Activated T-cell treated with anti-CD3 and anti-CD28 coated beads, Interleukin-2, amount 50 U/mL, for 1 hour (primary cell): ENCODE measurements at regions not wholly inside any gene's neighbourhood (a gene's known extent, or its start where the extent isn't known, plus 50 kb on each side); places are given as distances from the start of the nearest gene placed in this dataset.

Source experiments
- DNase-seq: peaks from one replicate; pipeline ENCODE4 v3.0.0-alpha.2; 2020

DNA sequence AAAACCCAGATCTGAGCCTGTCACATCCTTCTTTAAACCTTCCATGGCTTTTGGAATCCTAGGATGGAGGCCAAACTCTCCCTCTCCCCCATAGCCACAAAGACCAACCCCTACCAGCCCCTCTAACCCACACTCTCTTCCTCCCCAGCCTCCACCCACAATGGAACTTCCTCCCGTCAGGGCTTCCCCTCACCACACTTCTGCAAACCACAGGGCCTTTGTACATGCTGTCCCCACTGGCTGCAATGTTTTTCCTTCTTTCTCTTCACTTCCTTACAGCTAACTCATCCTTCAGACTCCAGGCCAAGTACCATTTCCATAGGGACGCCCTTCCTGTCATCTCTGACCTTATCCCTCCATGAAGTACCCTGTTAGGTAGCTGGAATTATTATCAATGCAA lies 393.5 kb downstream of the MN1 start:
- DNase-seq = no peak

GRCh38 chr22:27409299-27409698 lies 392.3 kb downstream of the MN1 start:
- no peak for DNase-seq

GRCh38 chr22:27412866-27413445 lies 388.6 kb downstream of the MN1 start:
- no peak for DNase-seq

- DNase-seq = no peak
Measured at GRCh38 chr22:27413702-27414101, 387.9 kb downstream of the MN1 start.

- DNase-seq = no peak
Measured at GRCh38 chr22:27416511-27417420, 384.8 kb downstream of the MN1 start.

DNA sequence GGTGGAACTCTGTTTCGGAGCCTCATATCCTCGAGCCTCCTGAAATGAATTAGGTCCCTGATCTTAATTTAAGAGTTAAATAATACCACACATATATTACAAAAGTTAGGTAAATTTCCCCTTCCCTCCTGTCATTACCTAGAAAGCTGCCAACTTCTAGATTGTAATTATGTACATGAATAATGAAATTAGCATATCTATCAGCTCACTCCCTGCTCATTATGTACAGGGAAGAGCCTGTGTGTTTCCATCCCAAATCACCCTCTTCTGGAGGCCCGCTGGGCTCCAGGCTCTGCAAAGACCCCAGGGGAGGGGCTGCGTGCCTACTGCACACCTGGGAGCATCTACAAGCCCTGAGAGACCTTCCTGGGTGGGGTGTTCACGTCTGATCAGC lies 384.1 kb downstream of the MN1 start:
- no peak for DNase-seq

DNA sequence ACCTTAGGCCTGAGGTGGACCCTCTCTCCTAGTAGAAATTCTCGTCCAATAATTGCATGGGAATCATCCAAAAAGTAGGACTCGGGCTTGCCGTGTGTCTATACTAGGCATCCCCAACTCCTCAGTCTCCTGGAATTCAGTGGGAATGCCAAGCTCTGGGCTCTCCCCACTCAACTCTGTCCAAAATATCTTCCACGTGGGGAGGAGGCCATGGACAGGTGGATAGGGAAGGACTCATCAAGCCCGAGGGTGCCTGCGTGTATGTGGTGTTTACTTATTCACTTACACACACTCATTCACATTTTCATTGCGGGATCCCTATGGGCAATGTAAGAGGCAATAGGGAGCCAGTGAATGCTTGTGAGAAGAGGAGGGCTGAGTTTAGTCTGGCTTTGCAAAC lies 383.3 kb downstream of the MN1 start:
- DNase-seq = no peak

DNA sequence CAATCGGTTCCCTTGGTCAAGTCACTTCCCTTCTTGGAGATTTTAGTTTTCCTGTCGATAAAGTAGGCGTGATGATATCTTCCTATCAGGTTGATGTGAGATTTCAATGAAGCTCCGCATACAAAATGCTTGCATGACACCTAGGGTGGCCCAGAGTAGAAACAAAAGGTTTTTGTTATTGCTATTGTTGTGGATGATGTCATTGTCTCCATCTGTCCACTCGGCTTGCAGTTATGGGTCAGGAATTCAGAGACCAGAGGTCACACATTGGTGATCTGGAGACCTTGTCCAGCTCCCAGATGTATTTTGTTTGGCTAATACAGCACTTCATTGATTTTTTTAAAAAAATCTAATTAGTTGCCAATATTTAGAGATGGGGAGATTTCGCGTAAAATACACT lies 382.1 kb downstream of the MN1 start:
- DNase-seq = no peak

GRCh38 chr22:27420195-27420816 lies 381.2 kb downstream of the MN1 start:
- no peak for DNase-seq

DNA sequence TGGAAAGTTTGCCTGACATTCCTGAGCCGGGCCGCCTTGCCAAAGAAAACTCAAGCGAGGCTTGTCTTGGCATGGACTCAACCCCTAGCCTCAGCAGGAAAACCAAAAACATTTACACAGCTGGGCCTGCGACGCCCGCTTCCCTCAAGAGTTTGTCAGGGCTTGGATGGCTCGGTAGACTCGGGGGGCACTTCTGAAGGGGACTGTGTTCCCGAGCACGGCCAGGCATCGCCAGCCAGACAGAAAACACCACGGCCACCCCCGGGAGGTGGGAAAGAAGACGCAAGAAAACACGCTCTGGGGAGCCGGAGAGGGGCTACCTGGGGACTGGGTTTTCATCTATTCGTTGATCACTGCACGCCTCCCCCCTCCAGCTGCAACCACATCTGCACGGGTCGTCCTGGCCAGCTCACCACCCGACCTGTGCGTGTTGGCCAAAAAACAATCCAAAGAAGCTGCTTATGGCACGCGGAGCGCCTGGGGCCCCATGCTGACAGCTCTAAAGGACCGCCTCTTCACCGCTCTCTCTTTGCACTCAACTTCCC lies 380.7 kb downstream of the MN1 start:
- no peak for DNase-seq

DNA sequence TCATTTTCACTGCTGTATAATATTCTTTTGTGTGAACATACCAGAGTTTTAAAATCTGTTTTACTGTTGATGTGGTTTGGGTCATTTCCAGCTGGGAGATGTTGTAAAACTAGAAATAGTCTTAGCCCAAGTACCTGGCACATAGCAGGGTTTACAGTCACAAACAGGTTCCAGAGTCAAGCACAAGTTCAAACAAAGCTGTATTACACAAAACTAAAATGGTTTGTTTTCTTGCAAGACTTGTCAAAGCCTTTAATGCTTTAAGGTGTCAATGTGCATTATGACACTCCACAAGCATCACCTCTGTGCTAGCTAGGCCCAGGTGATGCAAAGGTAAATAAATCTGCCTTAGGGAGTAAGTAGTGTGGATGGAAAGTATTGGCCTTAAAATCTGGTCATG lies 379.1 kb downstream of the MN1 start:
- DNase-seq = no peak

- DNase-seq = no peak
Measured at GRCh38 chr22:27424319-27424718, 377.2 kb downstream of the MN1 start.

DNA sequence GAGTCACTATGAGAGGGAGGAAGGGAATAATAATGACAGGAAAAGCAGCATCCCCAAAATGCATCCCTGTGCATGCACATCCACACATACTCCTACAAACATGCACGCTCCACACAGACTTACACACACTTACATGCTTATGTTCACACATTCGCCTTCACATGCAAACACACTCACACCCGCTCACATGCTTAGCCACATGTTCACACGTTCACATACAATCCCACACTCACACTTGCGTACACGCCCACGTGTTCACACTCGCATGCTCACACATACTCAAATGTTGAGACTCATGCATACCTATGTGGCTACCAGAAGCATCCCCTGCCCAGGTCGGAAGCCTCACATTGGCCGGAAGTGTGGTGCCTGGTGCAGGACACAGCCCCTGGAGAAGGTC lies 372.1 kb downstream of the MN1 start:
- DNase-seq = no peak

GRCh38 chr22:27431081-27431480 lies 370.5 kb downstream of the MN1 start:
- no peak for DNase-seq

GRCh38 chr22:27431896-27432295 lies 369.7 kb downstream of the MN1 start:
- no peak for DNase-seq

GRCh38 chr22:27433099-27433498 lies 368.5 kb downstream of the MN1 start:
- DNase-seq = no peak

DNA sequence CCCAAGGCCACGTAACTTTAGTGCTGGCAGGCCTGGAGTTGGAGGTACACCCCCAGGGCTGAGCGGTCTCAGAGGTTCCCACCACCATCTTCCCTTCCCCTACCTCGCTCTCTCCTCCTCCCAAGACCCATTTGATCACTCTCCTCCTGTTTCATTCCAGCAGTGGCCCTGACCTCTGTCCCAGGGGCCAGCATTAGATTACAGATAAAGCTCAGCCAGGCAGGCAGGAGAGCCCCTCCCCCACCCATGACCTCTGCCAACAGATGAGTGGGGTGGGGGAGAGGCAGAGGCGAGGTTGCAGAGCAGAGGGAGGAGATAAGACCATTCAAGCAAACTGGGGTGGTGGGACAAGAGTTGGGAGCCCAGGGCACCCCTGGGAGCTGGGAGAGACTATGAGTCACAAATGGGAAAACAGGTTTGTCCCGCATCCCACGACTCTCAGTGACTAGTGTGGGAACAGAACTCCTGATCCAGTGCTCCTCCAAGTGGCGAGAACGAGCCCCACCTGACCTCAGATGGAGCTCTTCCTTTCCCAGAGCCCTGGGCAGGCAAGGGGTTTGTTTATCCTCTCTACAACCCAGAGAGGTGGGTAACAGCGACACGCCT lies 367.9 kb downstream of the MN1 start:
- no peak for DNase-seq

DNA sequence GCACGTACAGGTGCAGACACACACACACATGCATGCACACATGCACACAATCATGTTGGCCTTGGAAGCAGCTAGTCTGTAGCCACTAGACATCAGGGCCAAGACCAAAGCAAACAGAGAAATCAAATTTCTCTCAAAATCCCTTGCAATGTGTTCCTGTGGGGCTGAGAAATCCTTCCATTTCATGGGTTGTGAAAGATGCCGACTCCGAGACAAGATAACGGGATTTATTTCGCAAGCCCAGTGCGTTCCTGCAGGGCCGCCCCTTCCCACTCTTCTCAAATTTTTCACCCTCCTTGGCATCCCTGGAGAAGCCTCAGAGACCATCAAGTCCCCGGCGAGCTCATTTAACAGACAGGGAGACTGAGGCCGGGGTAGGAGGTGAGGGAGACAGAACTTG lies 366.7 kb downstream of the MN1 start:
- DNase-seq = no peak

DNA sequence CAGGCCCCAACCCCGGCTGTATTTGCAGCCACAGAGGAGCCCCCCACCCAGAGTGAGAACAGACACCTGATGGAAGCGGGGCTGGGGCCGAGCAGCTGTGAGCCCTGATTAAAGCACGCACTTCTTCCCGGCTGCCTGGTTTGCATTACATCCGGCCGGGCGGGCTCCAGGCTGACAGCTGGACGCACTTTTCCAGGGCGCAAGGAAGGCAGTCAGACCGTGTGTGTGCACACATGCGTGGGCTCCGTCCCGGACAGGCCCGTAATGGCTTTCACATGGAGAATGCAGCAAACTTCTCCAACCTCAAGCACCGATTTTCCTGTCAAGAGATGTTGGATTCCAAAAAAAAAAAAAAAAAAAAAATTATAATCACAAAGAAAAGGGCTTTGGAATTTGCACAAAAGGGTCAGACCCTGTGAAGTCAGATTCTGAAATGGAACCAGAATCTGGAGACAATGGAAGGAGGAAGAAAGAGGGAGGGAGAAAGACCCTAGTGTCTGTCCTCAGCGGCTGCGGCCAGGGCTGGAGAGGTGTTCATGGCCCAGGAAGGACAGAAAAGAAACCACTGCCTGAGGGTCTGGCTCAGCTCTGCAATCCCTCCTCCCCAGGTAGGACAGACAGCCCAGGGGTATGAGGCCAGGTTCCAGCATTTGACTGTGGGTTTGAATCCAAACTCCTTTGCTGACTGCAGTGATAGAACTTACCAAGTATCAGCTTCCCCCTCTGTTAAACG lies 365.5 kb downstream of the MN1 start:
- DNase-seq = no peak

DNA sequence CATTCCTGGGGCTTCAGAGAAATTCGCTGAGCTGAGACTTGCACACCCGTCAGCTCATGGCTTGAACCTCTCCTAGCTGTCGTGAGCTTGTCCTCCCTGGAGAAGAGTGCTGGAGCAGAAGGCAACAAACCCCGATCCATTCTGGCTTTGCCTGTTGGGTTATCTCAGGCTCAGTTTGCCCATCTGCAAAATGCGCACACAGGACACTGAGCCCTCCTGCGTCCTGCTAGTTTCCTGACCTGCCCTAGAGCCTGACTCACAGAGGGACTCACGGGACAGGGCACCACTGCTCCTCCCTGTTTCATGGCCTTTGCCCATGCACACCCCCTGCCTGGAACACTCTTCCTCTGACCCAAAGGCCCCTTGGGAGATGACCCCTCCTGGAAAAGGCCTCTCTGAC lies 365.0 kb downstream of the MN1 start:
- DNase-seq = no peak

DNA sequence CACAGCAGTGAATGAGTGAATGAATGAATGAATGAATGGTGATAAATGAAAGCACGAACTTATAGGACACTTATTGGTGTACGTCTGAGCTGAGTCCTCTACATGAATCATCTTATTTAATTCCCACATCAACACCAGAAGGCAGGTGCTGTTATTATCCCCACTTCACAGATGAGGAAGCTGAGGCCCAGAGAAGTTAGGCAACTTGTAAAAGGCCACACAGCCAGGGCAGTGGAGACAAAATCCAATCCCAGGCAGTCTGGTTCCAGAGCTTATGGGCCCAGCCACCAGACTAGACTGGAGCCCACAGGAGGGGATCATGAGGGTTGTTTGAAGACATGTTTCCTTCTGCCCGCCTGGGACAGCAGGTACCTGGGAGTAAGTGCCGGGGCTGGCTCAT lies 364.0 kb downstream of the MN1 start:
- no peak for DNase-seq

GRCh38 chr22:27438271-27438980 lies 363.1 kb downstream of the MN1 start:
- no peak for DNase-seq
